GM18907 (cell line): ENCODE measurements at regions not wholly inside any gene's neighbourhood (a gene's known extent, or its start where the extent isn't known, plus 50 kb on each side); places are given as distances from the start of the nearest gene placed in this dataset.
A peak's percentile ranks its signal among the peaks of the same experiment; 100 is the strongest.

Experiments
- ATAC-seq: cut with Tn5 transposase; IDR thresholded peaks from one replicate; pipeline ENCODE4 v1.9.1; 2021; ENCODE audit warnings: mild to moderate bottlenecking, moderate library complexity; ENCODE audit not compliant: unreplicated experiment

- ATAC-seq: no peak
Observed at GRCh38 chr10:69738858-69739435, 62.8 kb upstream of the COL13A1 start.

DNA sequence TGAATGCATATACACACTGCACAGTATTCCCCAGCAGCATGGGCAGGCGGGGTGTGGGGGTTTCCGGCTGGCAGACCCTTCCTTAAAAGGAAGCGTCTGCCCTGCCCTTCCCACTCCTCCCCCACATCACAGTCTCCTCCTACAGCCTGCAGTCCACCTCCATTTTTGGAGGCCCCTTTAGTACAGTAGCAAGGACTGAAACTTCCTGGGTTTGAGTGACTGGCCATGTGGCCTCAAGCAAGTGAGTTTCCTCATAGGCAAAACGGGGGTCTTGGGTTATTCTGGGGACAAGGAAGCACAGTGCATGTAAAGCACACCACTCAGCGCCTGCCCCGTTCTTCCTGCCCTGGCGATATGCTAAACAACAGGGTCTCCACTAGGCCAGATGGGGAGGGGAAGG is 62.1 kb upstream of the COL13A1 start:
- no peak for ATAC-seq

- no peak for ATAC-seq
Observed at GRCh38 chr10:69740126-69740525, 61.6 kb upstream of the COL13A1 start.

DNA sequence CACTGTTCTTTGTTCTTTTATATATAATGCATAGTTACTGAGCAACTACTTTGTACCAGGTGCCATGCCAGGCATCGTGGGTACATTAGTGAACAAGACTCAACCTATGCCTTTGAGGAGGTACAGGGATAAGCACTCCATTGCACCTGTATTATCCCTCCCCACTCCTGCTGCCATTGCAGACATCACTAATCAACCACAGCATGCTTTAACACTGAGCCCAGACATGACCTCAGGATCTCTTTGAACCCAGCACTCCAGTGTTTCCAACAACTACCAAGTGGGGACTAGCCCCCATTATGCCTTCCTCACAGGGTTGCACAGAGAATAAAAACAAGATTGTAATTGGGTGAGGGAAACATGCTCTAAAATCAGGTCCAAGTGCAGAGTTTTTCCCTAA is 60.5 kb upstream of the COL13A1 start:
- ATAC-seq: no peak

GRCh38 chr10:69741671-69742355 is 59.9 kb upstream of the COL13A1 start:
- no peak for ATAC-seq

DNA sequence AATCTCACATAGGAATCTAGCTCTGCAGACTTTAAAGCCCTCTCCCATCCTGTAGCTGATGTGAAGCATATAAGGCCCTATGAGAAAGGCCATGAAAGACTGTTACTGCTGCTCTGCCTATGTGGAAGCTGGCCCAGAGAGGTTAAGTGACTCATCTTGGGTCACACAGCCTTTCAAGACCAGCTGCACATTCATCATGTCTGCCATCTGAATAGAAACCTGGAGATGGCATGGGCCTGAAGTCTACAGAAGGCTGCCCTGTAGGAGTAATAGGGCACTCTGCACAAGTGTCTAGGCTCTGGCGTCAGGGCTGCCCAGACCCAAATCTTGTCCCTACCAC is 59.4 kb upstream of the COL13A1 start:
- no peak for ATAC-seq

- no peak for ATAC-seq
Observed at GRCh38 chr10:69742928-69743602, 58.6 kb upstream of the COL13A1 start.

DNA sequence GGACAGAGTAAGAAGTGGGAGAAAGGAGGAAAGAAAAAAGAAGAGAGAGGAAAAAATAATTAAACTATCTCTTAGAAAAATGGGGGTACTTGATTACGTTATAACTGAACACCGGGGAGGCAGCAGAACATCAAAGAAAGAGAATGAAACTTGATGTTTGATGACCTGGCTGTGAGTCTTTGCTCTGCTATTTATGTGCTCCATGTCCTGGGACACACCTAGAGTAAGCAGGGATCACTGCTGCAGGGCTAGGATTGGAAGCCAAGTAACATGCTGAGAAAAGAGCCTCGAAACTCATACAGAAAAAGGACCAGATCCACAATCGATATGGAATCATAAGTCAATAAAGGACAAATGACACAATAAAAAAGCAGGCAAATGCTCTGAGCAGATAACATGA is 56.7 kb upstream of the COL13A1 start:
- no peak for ATAC-seq

DNA sequence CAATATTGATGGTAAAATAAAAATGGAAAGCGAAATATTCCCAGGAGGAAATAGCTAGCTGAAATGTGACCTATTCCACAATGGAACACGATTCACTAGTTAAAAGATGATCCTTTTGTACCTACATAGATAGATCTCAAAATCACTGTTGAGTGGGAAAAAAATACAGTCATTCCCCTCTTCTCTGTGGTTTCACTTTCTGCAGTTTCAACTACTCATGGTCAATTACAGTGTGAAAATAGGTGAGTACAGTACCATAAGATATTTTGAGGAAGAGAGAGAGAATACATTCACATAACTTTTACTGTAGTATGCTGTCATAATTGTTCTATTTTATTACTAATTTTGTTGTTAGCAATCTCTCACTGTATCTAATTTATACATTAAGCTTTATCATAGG is 56.0 kb upstream of the COL13A1 start:
- ATAC-seq: peak; percentile 60

GRCh38 chr10:69747179-69747578 is 54.5 kb upstream of the COL13A1 start:
- no peak for ATAC-seq

DNA sequence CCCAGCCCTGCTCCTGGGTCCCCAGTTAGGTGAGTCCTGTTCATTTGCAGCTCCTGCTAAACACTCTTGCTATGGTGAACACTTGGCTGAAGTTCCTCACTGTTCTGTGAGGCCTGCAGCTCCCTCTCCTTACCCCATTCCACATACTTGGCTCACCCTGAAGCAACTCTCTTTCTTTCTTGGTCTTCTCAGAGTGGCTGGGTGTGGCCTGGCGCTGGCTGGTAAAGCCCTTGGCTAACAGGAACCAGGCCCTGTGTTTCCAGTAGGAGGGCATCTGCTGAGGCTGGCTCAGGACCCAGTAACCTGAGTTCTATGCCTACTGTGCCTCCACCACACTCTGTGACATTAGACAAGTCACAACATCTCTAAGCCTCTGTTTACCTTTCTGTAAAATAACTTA is 53.1 kb upstream of the COL13A1 start:
- ATAC-seq: no peak

- no peak for ATAC-seq
Observed at GRCh38 chr10:69749178-69750010, 52.3 kb upstream of the COL13A1 start.

GRCh38 chr10:69750011-69750373 is 51.7 kb upstream of the COL13A1 start:
- no peak for ATAC-seq

DNA sequence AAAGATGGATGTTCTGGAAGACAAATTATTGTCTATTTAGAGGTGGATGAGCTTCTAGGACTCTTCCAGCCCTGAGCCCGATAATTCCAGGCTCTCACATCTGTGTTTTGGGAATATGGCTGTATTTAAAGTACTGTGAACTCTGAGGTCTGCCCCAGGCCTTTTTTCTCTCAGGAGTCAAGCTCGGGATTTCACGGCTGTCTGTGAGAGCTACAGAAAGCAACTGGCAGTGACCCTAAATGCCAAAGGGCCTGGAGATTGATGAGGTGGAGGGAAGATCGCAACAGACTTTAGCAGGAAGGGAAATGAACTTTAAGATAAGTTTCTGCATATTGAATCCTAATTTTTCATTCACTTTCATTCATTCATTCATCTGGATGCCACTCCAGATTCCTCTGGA is 51.0 kb upstream of the COL13A1 start:
- ATAC-seq: no peak

- ATAC-seq: no peak
Observed at GRCh38 chr10:69751214-69751613, 50.5 kb upstream of the COL13A1 start.
